GM19324 (cell line): ENCODE measurements at regions not wholly inside any gene's neighbourhood (a gene's known extent, or its start where the extent isn't known, plus 50 kb on each side); places are given as distances from the start of the nearest gene placed in this dataset.
A peak's percentile ranks its signal among the peaks of the same experiment; 100 is the strongest.

Experiments used
- ATAC-seq: cut with Tn5 transposase; IDR thresholded peaks from one replicate; pipeline ENCODE4 v1.9.1; 2021; ENCODE audit warnings: mild to moderate bottlenecking, moderate library complexity; ENCODE audit not compliant: unreplicated experiment, low FRiP score

GRCh38 chr15:70340494-70340870 is 242.8 kb upstream of the TLE3 start:
- no peak for ATAC-seq

GRCh38 chr15:70339571-70340493 is 242.1 kb upstream of the TLE3 start:
- ATAC-seq: no peak

GRCh38 chr15:70337277-70338186 is 239.8 kb upstream of the TLE3 start:
- no peak for ATAC-seq

- no peak for ATAC-seq
Measured at GRCh38 chr15:70336425-70337009, 238.8 kb upstream of the TLE3 start.

- ATAC-seq: no peak
Measured at GRCh38 chr15:70334286-70334685, 236.6 kb upstream of the TLE3 start.

- ATAC-seq: no peak
Measured at GRCh38 chr15:70329179-70329578, 231.5 kb upstream of the TLE3 start.

GRCh38 chr15:70328679-70329115 is 231.0 kb upstream of the TLE3 start:
- no peak for ATAC-seq

- no peak for ATAC-seq
Measured at GRCh38 chr15:70327856-70328678, 230.3 kb upstream of the TLE3 start.

GRCh38 chr15:70327328-70327855 is 229.7 kb upstream of the TLE3 start:
- ATAC-seq: no peak

- ATAC-seq: no peak
Measured at GRCh38 chr15:70324001-70324974, 226.6 kb upstream of the TLE3 start.

- no peak for ATAC-seq
Measured at GRCh38 chr15:70323111-70323851, 225.6 kb upstream of the TLE3 start.

- no peak for ATAC-seq
Measured at GRCh38 chr15:70322051-70322668, 224.4 kb upstream of the TLE3 start.

GRCh38 chr15:70321172-70321819 is 223.6 kb upstream of the TLE3 start:
- ATAC-seq: no peak

GRCh38 chr15:70320482-70320881 is 222.8 kb upstream of the TLE3 start:
- ATAC-seq: no peak

GRCh38 chr15:70320077-70320476 is 222.4 kb upstream of the TLE3 start:
- no peak for ATAC-seq

- peak; percentile 80 for ATAC-seq
Measured at GRCh38 chr15:70319466-70319865, 221.7 kb upstream of the TLE3 start.
